ENCODE measurements at regions not wholly inside any gene's neighbourhood (a gene's known extent, or its start where the extent isn't known, plus 50 kb on each side); places are given as distances from the start of the nearest gene placed in this dataset.

DNA sequence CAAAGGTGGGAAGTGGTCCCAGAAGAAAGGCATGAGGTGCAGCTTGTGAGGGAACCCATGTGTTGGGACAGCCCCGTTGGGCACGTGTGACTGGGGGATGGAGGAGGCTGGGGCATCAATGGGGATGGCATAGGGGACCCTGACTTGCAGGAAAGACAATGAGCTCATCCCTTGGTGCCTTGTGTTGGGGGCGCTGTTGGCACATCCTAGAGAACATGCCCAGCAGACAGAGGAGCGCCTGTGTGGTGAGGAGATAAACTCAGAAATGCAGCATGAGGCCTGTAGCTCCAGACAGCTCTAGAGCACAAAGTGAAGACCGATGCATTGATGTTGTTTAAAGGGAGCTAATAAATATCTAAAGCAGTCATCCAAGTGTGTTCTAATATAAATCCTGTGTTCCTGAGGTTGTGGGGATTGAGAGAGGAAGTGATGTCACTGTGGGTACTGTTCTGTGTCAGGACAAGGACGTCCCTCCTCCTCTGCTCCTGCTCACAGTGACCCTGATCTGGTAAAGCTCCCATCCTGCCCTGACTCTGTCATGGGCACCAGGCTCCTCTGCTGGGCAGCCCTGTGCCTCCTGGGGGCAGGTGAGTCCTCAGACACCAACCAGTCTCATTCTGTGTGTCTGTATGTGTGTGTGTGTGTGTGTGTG, 126.1 kb upstream of the PRSS58 start:
- ChIA-PET CTCF (interaction anchor here (1.0 to 7.6 kb wide), 24 partner anchors 10 to 832 kb away, joined by 3 to 113 read pairs (median 6); no protein-coding TSS in a partner anchor), POLR2A (interaction anchor here (0.6 kb wide), 1 partner anchor 1714 kb away, joined by 3 read pairs; no protein-coding TSS in a partner anchor)
- H3K4me3 ChIP-seq (ENCODE audit: low read depth, low read length): no peak overlapping the region
- TF ChIP-seq CTCF (IDR thresholded peaks at IDR 0.05; ENCODE audit: insufficient read depth, low read length, missing control alignments): no peak
- no peak for DNase-seq (ENCODE audit: low read depth, low spot score)

- no peak for DNase-seq (ENCODE audit: low read depth, low spot score)
- CTCF ChIA-PET: interaction anchor here (0.7 to 7.3 kb wide), 6 partner anchors 8 to 401 kb away, joined by 3 to 106 read pairs (median 4); no protein-coding TSS in a partner anchor
- no peak for TF ChIP-seq CTCF (IDR thresholded peaks at IDR 0.05; ENCODE audit: insufficient read depth, low read length, missing control alignments)
- H3K4me3 ChIP-seq (ENCODE audit: low read depth, low read length): no peak overlapping the region
- POLR2A ChIA-PET: no interaction called here
Measured at GRCh38 chr7:142381727-142382390, 124.0 kb upstream of the PRSS58 start.

DNA sequence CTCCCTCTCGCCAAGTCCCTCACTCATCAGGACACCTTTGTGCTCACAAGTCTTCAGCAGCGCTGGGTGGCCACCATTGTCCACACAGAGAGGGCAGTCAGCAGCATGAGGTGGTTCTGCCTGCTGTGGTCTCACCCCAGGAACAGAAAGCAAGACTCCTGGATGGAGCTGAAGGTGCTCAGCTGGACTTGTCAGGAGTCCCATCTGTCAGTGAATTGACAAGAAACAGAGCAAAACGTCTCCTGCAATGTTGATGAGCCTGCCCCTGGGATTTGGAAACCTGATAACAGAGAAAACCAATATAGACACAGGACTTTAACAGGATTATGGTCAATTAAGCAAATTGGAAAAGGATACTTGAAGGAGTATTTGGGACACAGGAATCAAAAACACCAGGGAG, 122.2 kb upstream of the PRSS58 start:
- H3K4me3 ChIP-seq (ENCODE audit: low read depth, low read length): no peak overlapping the region
- ChIA-PET CTCF (interaction anchor here (0.6 to 3.1 kb wide), 3 partner anchors 21 to 156 kb away, joined by 3 to 17 read pairs (median 3); no protein-coding TSS in a partner anchor), POLR2A (no interaction called here)
- no peak for TF ChIP-seq CTCF (IDR thresholded peaks at IDR 0.05; ENCODE audit: insufficient read depth, low read length, missing control alignments)
- no peak for DNase-seq (ENCODE audit: low read depth, low spot score)

GRCh38 chr7:142379201-142379885, 121.5 kb upstream of the PRSS58 start:
- H3K4me3 ChIP-seq (ENCODE audit: low read depth, low read length): no peak overlapping the region
- DNase-seq (ENCODE audit: low read depth, low spot score): no peak
- no peak for TF ChIP-seq CTCF (IDR thresholded peaks at IDR 0.05; ENCODE audit: insufficient read depth, low read length, missing control alignments)
- ChIA-PET CTCF (interaction anchor here (0.8 to 3.1 kb wide), 4 partner anchors 21 to 136 kb away, joined by 3 to 17 read pairs (median 3); no protein-coding TSS in a partner anchor), POLR2A (no interaction called here)

- no peak for TF ChIP-seq CTCF (IDR thresholded peaks at IDR 0.05; ENCODE audit: insufficient read depth, low read length, missing control alignments)
- no peak for DNase-seq (ENCODE audit: low read depth, low spot score)
- no peak overlapping the region for H3K4me3 ChIP-seq (ENCODE audit: low read depth, low read length)
- POLR2A ChIA-PET: no interaction called here
- CTCF ChIA-PET: interaction anchor here (3.1 kb wide), 1 partner anchor 19 kb away, joined by 17 read pairs; no protein-coding TSS in a partner anchor
Measured at GRCh38 chr7:142377567-142377966, 119.7 kb upstream of the PRSS58 start.

All from AG04449 (cell line).